T47D (cell line): ENCODE measurements at regions not wholly inside any gene's neighbourhood (a gene's known extent, or its start where the extent isn't known, plus 50 kb on each side); places are given as distances from the start of the nearest gene placed in this dataset.
"Not testable (repeated sequence)": the region's sequence is repeated elsewhere in the genome, so short reads cannot be mapped to it uniquely, and the experiment has no call there.

Source experiments
- DNase-seq, 2 experiments: peaks; one replicate each; pipeline versions ENCODE4 v3.0.0 to v3.0.0-alpha.2; 2011 to 2012; ENCODE audit warnings: low read depth in 1 of 2, low spot score in 1 of 2
- JUND ChIP-seq: IDR thresholded peaks from 2 replicates; pipeline ENCODE4 v1.6.1; 2012; ENCODE audit warnings: low read depth
- in situ Hi-C: cut with HindIII; loops from 2 replicates; pipeline ENCODE4 v1.10.0; 2016; ENCODE audit warnings: low sequenced_read_pairs, low pct_unique_long_range_greater_than_20kb

DNA sequence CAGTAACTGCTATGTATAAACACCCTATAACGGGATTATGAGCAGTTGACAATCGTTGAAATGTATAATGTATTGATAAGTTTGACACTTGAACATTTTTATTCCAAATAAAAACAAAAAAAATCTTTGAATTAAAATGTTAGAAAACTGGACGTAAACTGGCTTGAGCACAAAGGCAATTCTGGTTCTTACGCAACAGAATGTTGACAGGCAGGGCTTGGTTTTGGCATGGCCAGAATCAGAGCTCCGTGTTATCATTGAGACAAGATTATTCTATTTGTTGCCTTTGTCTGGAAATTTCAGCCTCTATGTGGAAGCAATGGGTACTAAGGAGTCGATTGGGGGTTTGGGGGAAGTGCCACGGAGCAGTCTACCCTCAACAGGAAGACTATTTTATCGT, 1028.6 kb upstream of the ZEB2 start:
- no peak for DNase-seq
- in situ Hi-C loops: no loop called here
- TF ChIP-seq JUND: no peak

DNA sequence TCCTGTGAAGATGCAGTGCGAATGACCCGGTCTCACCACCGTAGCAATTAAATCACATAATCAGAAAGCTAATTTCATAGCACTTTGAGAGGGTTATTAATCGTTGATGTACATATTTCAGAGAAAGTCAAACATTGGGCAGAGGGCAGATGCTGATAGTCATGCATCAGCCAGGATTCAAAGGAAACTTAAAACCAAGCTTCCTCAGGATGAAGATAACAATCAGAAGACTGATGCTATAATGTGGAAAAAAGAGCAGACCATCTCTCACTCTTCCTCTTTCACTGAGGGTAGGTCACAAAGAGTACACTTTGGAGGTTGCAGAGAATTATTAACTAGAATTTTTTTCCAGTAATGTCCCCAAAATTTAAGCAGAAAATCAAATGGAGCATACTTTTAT, 1027.7 kb upstream of the ZEB2 start:
- DNase-seq: no peak
- no peak for TF ChIP-seq JUND
- in situ Hi-C loops: no loop called here

DNA sequence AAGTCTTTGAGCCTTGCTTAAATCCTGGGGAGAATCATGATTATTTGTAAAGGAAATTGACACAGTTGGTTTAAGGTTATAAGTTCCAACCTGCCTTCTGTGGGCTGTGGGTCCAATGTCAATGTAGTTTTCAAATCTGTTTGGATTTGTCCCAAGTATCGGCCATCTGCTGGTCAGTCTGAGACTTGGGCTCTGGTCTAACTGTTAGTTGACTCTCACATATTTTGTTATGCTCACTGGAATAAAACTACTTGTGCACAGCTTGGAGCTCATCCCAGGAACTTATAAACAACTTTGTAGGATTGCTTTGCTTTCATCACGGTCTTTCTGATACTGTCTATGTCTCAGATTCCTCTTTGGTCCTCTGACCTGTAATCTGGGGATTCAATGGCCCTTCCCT, 1026.2 kb upstream of the ZEB2 start:
- TF ChIP-seq JUND: no peak
- DNase-seq: peak in 1 of 2 experiments; percentile 29
- in situ Hi-C loops: no loop called here

DNA sequence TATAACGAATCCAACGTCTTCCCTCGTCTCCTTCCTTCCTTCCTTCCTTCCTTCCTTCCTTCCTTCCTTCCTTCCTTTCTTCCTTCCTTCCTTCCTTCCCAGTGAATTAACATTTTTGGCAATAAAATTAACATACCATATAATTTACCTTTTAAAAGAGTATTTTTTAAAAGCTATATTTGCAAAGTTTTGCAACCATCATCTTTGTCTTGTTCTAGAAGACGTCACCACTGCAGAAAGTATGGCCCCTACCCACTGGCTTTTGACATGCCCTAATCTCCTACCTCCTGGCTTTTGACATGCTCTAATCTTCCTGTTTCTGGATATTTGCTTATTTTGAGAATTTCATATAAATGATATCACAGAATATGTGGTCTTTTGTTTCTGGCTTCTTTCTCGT, 1023.9 kb upstream of the ZEB2 start:
- DNase-seq: no peak
- in situ Hi-C loops: no loop called here
- no peak for TF ChIP-seq JUND

DNA sequence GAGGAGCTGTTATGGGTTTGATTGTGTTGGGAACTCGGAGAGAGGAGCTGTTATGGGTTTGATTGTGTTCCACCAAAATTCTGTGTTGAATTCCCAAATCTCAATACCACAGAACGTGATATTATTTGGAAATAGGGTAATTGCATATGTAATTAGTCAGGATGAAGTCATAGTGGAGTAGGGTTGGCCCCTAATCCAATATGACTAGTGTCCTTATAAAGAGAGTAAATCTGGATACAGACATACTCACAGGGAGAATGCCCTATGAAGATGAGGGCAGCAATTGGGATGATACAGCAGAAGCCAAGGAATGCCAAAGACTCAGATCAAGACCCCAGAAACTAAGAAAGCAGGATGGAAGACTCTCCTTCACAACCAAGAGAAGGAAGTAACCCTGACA, 1023.2 kb upstream of the ZEB2 start:
- in situ Hi-C loops: no loop called here
- no peak for DNase-seq
- no peak for TF ChIP-seq JUND

DNA sequence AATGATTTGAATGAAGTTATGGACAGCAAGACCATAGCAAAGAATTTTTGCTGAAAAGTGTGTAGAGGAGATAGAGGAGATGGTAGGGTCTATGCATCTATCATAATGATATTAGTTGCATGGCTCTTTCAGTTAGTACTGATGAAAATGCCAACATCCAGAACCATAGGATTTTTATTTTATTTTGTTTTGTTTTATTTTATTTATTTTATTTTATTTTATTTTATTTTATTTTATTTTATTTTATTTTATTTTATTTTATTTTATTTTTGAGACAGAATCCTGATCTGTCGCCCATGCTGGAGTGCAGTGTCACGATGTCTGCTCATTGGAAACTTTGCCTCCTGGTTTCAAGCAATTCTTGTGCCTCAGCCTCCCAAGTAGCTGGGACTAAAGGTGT, 1021.1 kb upstream of the ZEB2 start:
- in situ Hi-C loops: no loop called here
- no peak for DNase-seq
- no peak for TF ChIP-seq JUND

DNA sequence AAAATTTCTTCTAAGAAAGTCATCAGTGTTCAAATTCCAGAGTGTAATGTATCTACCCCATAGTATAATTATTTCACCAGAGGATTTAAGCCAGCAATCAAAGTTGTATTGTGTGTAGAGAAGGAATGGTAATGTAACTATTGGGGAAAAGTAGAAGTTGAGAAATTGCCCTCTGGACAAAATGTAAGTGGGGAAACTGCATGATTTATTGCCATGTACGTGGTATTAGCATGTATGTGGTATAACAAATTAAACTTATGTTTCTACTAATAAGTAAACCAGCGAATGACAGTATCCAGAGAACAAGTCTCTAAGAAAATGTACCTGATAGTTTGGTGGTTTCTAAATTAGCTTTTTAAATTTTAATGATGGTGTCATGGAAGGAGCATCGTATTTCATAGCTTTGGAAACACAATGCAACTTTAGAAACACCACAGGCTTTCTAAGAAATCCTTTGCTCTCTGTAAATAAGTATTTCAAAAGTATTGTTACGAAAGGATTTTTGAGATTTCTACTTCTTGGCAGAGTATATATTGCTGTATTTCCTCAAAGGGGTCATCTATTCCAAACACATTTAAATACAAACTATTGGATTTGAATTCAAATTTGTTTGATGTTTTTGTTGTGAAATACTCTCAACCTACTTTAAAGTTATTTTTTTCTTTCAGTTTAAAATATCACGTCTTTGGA, 1018.9 kb upstream of the ZEB2 start:
- no peak for DNase-seq
- in situ Hi-C loops: no loop called here
- TF ChIP-seq JUND: no peak

DNA sequence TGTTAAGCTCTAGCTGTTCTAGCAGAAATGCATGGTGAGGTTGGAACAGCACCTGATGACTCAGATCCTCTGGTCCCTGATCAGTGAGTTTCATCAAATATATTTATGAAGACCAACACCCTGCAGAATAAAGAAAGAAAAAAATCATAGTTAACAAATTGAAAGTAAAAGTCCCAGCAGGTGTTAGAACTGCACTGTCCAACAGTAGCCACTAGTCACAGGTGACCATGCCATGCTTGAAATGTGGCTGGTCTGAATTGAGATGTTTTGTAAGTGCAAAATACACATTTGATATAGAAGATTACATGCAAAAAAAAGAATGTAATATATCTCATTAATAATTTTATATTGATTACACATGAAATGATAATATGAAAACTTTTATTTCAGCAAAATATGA, 1010.7 kb upstream of the ZEB2 start:
- no peak for TF ChIP-seq JUND

DNA sequence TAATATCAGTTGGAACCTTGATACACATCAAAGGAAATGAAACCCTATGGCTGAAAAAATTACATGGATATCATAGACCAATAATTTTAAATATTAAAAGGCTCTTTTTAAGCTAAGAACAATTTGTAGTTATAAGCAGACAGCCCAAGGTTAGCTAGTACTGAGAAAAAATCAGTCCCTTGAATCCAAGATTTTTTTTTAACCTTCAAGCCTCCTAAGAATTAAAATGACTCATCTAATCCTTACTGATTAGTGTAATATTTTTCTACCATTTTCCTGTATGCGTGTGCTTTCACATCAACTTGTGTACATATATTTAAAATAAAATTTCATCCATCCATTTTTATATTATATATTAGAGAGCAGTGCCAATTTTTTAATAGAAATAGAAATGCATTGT, 1004.9 kb upstream of the ZEB2 start:
- no peak for DNase-seq
- no peak for TF ChIP-seq JUND
- in situ Hi-C loops: no loop called here

More for the DNA sequence above, 1010.7 kb upstream of the ZEB2 start:
- in situ Hi-C loops: no loop called here
- no peak for DNase-seq

DNA sequence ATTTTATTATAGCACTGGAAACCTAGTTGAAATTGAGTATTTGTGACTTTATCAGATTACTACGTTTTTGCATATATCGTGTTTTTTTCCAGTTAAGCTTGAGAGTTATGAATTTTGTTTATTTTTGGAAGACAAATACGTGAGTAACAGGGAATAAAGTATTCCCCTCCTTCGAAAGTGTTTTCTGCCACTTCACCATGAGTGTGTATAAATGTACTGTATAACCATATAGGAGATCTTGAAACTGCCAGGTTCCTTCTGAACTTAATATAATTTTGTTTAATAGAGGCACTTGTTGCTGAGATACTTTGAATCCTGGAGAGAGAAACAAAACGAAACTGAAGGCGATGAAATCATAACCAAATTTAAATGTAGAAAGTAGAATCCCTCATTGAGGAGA, 1004.4 kb upstream of the ZEB2 start:
- in situ Hi-C loops: no loop called here
- no peak for DNase-seq
- no peak for TF ChIP-seq JUND

DNA sequence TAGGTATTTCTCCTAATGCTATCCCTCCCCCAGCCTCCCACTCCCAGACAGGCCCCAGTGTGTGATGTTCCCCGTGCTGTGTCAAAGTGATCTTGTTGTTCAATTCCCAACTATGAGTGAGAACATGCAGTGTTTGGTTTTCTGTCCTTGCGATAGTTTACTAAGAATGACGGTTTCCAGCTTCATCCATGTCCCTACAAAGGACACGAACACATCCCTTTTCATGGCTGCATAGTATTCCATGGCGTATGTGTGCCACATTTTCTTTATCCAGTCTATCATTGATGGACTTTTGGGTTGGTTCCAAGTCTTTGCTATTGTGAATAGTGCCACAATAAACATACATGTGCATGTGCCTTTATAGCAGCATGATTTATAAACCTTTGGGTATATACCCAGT, 999.3 kb upstream of the ZEB2 start:
- in situ Hi-C loops, DNase-seq: not testable (repeated sequence)

DNA sequence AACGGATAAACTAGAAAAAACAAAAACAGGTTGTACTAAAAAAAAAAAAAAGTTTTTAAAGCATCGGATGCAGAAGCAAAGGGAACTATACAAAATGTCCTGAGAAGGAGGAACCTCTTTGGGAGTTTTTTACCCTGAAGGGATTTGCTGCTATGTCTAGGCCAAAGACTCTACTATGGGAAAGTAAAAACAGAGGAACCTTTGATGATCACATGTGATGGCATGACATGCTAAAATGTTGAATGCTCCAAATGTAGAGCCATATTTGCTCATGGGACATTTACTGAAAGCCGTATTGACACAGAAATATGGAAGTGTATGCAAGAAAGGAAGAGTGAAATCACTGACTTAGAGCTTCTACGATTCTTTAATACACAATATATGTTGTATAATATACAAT, 992.0 kb upstream of the ZEB2 start:
- no peak for TF ChIP-seq JUND
- in situ Hi-C loops: no loop called here
- DNase-seq: no peak

DNA sequence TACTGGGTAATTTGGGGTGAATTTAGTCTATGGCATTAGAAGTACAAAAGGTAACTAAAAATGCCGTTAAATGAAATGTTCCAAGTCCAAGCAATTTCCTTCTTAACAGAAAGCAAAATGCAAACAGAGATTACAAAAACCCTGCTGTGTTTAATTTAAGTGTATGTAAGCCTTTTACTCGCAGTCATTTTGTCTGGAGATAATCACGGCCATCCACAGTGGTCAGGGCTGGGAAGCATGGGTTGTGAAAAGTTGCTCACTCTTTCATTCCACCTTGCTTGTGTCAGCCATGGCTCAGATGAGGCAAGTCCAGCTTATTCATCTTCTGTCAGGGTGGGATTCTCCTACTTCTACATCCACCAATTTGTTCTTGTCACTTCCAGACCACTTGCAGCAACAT, 983.6 kb upstream of the ZEB2 start:
- DNase-seq: no peak
- TF ChIP-seq JUND: no peak
- in situ Hi-C loops: no loop called here

DNA sequence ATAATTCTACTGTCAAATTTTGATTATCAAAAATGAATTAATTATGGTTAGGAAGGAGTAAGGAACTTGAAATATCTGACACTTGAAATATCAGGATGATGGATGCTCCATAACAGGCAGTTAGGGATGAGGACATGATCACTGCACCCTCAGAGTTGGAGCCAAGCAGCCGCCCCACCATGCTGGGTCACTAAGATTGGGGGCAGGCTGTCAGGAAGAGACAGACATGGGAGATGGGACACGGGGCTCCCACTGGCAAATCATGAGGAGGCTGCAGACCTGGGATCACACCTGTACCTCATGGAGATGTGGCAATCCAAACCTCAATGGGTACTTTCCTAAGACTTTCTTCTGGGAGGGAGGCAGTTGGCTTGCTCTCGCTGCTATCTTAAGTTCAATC, 982.0 kb upstream of the ZEB2 start:
- no peak for DNase-seq
- TF ChIP-seq JUND: no peak
- in situ Hi-C loops: no loop called here
